Stimulated activated CD4-positive, alpha-beta T cell treated with anti-CD3 and anti-CD28 coated beads, Interleukin-1b, Interleukin-23, amount 100 ng/mL, for 1 hour (primary cell): ENCODE measurements at regions not wholly inside any gene's neighbourhood (a gene's known extent, or its start where the extent isn't known, plus 50 kb on each side); places are given as distances from the start of the nearest gene placed in this dataset.

ENCODE experiments used
- DNase-seq, 2 donors: peaks; one replicate each; pipeline ENCODE4 v3.0.0-alpha.2; 2020; ENCODE audit warnings: low read depth in 2 of 2

- no peak for DNase-seq
Observed at GRCh38 chr17:79153367-79154130, 78.9 kb downstream of the ENGASE start.

DNA sequence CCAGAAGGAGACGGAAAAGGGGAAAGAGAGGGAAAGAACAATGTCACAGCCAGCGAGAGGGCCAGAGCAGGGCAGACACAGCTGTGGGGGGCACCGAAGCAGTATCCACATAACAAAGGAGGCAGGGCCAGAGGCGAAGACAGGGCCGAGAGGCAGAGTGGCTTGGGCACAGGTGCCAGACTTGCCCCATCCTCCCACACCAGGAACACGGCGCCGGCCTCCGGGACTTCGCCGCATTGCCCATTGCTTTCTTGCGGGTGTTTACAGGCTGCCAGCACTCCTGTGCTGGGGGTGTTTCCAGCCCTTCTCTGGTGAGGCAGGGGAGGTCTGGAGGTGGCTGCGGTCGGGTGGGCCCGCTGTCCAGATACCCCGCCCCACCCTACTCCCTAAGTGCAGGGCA is 78.0 kb downstream of the ENGASE start:
- no peak for DNase-seq

GRCh38 chr17:79152110-79152509 is 77.5 kb downstream of the ENGASE start:
- no peak for DNase-seq

DNA sequence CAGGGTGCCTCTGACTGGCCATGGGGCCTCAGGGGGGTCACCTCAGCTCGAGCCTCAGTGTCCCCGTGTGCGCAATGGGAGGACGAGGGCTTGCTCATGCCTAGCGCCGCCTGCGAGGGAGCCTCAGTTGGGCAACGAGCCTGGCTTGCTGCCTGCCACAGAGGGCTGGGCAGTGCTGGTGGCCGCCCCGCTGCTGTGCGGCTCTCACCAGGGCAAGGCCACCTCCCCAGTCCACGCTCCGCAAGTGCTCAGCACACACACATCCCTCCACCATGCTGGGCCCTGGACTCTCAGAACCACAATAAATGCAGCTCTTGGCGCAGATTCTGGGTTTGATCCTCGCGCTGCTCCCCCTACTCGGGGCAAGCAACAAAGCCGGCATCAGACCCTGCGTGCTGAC is 76.2 kb downstream of the ENGASE start:
- DNase-seq = no peak

DNA sequence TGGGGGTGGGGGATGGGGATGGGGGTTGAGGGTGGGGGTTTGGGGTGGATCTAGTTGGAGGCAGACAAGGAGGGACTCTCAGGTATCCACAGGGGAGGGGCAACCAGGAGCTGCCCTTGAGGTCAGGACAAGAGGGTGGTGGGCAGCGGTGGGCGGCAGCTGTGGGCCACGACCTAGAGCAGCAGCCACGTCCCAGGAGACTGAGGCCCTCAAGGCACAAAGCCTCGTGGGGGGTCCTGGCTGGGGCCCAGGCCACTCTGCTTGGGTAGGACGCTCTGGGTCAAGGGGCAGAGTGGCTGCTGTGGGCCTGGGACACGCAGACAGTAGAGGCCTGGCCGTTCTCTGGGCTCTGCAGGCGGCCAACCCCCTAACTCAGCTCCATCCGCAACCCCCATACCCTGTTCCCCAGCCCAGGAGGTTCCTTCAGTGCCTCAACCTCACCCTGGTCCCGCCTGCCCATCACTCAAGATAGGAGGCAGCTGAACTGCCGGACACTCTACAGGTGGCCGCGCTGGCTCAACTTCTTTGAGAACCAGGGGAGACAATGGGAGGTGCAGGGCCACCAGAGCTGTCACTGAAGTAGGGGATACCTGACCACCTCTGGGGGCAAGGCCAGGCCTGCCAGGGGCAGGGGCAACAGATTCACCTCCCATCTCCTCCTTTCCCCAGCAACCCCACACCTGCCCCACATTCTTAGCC is 75.6 kb downstream of the ENGASE start:
- no peak for DNase-seq

DNA sequence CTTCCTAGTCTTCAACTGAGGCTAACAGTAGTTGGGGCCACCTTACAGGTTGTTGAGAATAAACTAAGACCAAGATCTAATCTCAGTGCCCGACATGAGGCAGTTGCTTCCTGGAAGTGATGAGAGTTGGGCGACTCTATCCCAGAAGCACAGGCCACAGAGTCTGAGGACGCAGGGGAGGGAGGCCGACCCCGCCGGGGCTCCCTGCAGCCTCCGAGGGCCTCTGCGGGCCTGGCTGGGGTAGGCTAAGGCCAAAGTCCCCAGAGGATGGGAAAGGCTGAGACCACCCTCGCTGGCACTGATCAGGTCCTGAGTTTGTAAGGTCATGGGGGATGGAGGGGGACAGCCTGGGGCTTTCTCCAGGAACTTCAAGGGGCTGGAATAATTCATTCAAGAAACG is 74.0 kb downstream of the ENGASE start:
- DNase-seq = no peak

- no peak for DNase-seq
Observed at GRCh38 chr17:79147746-79148506, 73.3 kb downstream of the ENGASE start.

DNA sequence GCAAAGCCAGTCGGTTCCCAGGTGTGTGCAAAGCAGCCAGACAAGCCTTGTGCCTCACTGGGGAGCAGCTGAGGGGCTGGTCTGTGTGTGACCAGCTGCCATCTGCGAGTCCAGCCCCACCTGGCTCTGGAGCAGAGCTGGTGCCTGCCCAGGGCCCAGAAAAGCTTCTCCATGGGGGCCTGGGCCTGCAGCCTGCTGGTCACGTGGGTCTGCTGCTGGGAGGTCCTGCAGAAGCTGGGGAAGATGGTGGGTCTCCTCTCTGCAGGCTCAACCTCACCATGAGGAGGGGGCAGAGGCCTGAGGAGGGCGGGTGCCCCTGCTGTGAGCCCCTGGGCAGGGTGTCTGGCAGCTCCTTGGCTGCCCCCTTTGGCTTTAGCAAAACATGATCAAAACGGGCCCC is 71.9 kb downstream of the ENGASE start:
- DNase-seq = no peak

GRCh38 chr17:79145548-79145947 is 70.9 kb downstream of the ENGASE start:
- DNase-seq = no peak

DNA sequence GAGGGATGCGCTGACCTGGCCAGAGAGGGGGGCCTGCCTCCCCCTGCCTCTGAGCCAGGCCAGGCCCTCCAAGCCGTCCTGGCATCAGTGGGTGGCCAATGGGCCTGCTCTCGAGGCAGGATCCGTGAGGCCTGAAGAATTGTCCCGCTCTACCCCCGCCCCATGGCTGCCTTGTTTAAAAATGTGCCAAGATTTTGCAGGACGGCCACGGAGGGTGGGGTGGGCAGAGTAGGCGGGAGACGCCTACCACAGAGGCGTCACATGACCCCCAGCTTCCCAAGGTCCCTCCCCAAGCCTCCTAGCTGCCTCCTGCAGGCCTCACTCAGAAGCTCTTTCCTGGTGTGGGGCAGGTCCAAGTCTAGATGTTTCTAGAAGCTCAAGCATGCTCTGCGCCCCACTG is 69.5 kb downstream of the ENGASE start:
- DNase-seq = no peak

- no peak for DNase-seq
Observed at GRCh38 chr17:79142375-79142774, 67.8 kb downstream of the ENGASE start.

GRCh38 chr17:79141578-79142355 is 67.1 kb downstream of the ENGASE start:
- DNase-seq = no peak

GRCh38 chr17:79138826-79139225 is 64.2 kb downstream of the ENGASE start:
- DNase-seq = no peak

- DNase-seq = no peak
Observed at GRCh38 chr17:79137789-79138165, 63.2 kb downstream of the ENGASE start.

- DNase-seq = no peak
Observed at GRCh38 chr17:79137015-79137788, 62.6 kb downstream of the ENGASE start.

DNA sequence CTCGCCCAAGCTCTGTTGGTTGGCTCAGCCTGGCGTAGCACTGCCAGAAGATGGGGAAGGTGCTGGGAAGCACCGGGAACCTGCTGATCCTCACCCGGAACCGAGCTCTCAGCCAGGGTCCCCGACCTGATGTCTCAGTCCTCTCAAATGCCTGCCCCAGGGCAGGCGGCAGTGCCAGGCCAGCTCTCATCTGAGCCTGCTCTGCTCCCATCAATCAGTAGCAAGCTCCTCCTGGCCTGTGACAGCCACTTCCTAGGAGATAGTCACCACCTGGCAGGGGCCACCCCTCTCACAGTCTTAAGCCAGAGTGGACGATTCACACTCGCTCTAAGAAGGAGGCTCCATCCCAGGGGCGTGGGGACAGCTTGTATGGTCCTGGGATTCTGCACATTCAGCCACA is 62.0 kb downstream of the ENGASE start:
- no peak for DNase-seq
